A673 (cell line): ENCODE measurements at regions not wholly inside any gene's neighbourhood (a gene's known extent, or its start where the extent isn't known, plus 50 kb on each side); places are given as distances from the start of the nearest gene placed in this dataset.

Experiments
- BruUV-seq: library from RNA; stranded (reverse); fragments of 400-500 nt; replicated peaks from 2 replicates; lab custom pipeline; 2021; lab: Mats Ljungman, UMichigan
- CTCF ChIA-PET: fragments of 300-600 bp; sonication (Branson Sonifier 250); formaldehyde crosslinking; loops from one replicate; lab custom pipeline; 2022; ENCODE audit warnings: antibody characterized with exemption; lab: Charles Lee
- POLR2A ChIA-PET: fragments of 300-600 bp; sonication (Branson Sonifier 250); formaldehyde crosslinking; loops from one replicate; lab custom pipeline; 2022; ENCODE audit warnings: antibody characterized with exemption; ENCODE audit not compliant: low non-redundant PET; lab: Charles Lee
- DNase-seq: peaks from one replicate; pipeline ENCODE4 v3.0.0-alpha.2; 2015; ENCODE audit warnings: low spot score
- H3K27ac ChIP-seq: fragments of 200-600 bp; sonication (generic); 2 replicates; pipeline ENCODE4 v1.5.1; 2016; ENCODE audit warnings: mixed run types, low read depth, mild to moderate bottlenecking, mixed read lengths, antibody characterized with exemption, low read length; ENCODE audit not compliant: poor library complexity, severe bottlenecking
- H3K27me3 ChIP-seq: fragments of 200-600 bp; sonication (generic); replicated peaks from 2 replicates; pipeline ENCODE4 v1.6.1; 2017; ENCODE audit warnings: mixed run types, low read depth, mild to moderate bottlenecking, mixed read lengths, antibody characterized with exemption, low read length; ENCODE audit not compliant: insufficient read depth, poor library complexity
- H3K36me3 ChIP-seq: fragments of 200-600 bp; sonication (generic); 2 replicates; pipeline ENCODE4 v1.6.1; 2016; ENCODE audit warnings: mixed run types, mild to moderate bottlenecking, mixed read lengths, antibody characterized with exemption, low read length; ENCODE audit not compliant: insufficient read depth, poor library complexity, severe bottlenecking
- H3K4me1 ChIP-seq: fragments of 200-600 bp; sonication (generic); 2 replicates; pipeline ENCODE4 v1.6.1; 2017; ENCODE audit warnings: mixed run types, mild to moderate bottlenecking, mixed read lengths, antibody characterized with exemption, low read length; ENCODE audit not compliant: insufficient read depth, poor library complexity, severe bottlenecking
- H3K4me3 ChIP-seq: fragments of 200-600 bp; sonication (generic); 2 replicates; pipeline ENCODE4 v1.5.1; 2016; ENCODE audit warnings: low read depth, mixed run types, mild to moderate bottlenecking, mixed read lengths, low read length; ENCODE audit not compliant: poor library complexity, severe bottlenecking
- H3K9me3 ChIP-seq: fragments of 200-600 bp; sonication (generic); 2 replicates; pipeline ENCODE4 v1.6.1; 2016; ENCODE audit warnings: mixed run types, low read depth, mild to moderate bottlenecking, mixed read lengths, antibody characterized with exemption, low read length; ENCODE audit not compliant: poor library complexity, severe bottlenecking
- EZH2 ChIP-seq: fragments of 200-600 bp; sonication (generic); IDR thresholded peaks from 2 replicates; pipeline ENCODE4 v1.6.1; 2017; ENCODE audit warnings: borderline replicate concordance, low read depth, mild to moderate bottlenecking, mixed read lengths, antibody characterized with exemption, low read length; ENCODE audit not compliant: poor library complexity, severe bottlenecking
- intact Hi-C: fragments of 100-400 bp; cut with micrococcal nuclease; formaldehyde crosslinking; loops from one replicate; pipeline ENCODE4 v1.10.0; 2022; ENCODE audit not compliant: unreplicated experiment
- TF ChIP-seq, protein P1 (sequence below): fragments of 300-800, 200-600 bp; sonication (generic); conservative IDR thresholded peaks from 2 replicates; pipeline ENCODE4 v1.5.1; 2017; ENCODE audit warnings: low read depth, mild to moderate bottlenecking, antibody characterized with exemption, low read length, moderate library complexity, mixed read lengths

GRCh38 chr13:22212576-22212975 lies 541.7 kb downstream of the FGF9 start:
- BruUV-seq, result no TSS peak
- Histone ChIP-seq H3K36me3 (no peaks in the 10 kb centered on the region), H3K4me1 (no peaks in the 10 kb centered on the region), H3K4me3 (no peak overlapping the region), H3K27me3 (no peaks in the 10 kb centered on the region), H3K9me3 (no peaks in the 10 kb centered on the region), H3K27ac (no peak overlapping the region)
- no peak for DNase-seq
- ChIA-PET CTCF (no interaction called here), POLR2A (no interaction called here)
- TF ChIP-seq, protein P1, sequence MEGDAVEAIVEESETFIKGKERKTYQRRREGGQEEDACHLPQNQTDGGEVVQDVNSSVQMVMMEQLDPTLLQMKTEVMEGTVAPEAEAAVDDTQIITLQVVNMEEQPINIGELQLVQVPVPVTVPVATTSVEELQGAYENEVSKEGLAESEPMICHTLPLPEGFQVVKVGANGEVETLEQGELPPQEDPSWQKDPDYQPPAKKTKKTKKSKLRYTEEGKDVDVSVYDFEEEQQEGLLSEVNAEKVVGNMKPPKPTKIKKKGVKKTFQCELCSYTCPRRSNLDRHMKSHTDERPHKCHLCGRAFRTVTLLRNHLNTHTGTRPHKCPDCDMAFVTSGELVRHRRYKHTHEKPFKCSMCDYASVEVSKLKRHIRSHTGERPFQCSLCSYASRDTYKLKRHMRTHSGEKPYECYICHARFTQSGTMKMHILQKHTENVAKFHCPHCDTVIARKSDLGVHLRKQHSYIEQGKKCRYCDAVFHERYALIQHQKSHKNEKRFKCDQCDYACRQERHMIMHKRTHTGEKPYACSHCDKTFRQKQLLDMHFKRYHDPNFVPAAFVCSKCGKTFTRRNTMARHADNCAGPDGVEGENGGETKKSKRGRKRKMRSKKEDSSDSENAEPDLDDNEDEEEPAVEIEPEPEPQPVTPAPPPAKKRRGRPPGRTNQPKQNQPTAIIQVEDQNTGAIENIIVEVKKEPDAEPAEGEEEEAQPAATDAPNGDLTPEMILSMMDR, result no peak
- intact Hi-C loops, result no loop called here

GRCh38 chr13:22214184-22214583 lies 543.3 kb downstream of the FGF9 start:
- Histone ChIP-seq H3K36me3 (no peaks in the 10 kb centered on the region), H3K9me3 (no peaks in the 10 kb centered on the region), H3K4me3 (no peak overlapping the region), H3K4me1 (no peaks in the 10 kb centered on the region), H3K27me3 (no peaks in the 10 kb centered on the region), H3K27ac (no peak overlapping the region)
- no peak for DNase-seq
- intact Hi-C loops, result no loop called here
- CTCF ChIA-PET, result no interaction called here
- TF ChIP-seq, protein P1, result no peak
- TF ChIP-seq EZH2, result no peak
- POLR2A ChIA-PET, result no interaction called here
- BruUV-seq, result no TSS peak

GRCh38 chr13:22218797-22219196 lies 547.9 kb downstream of the FGF9 start:
- ChIA-PET CTCF (no interaction called here), POLR2A (no interaction called here)
- H3K4me1 ChIP-seq, result no peaks in the 10 kb centered on the region
- no peak overlapping the region for H3K27ac ChIP-seq
- no peaks in the 10 kb centered on the region for H3K36me3 ChIP-seq
- H3K9me3 ChIP-seq, result no peaks in the 10 kb centered on the region
- H3K27me3 ChIP-seq, result no peaks in the 10 kb centered on the region
- no TSS peak for BruUV-seq
- TF ChIP-seq, protein P1, result no peak
- TF ChIP-seq EZH2, result no peak
- H3K4me3 ChIP-seq, result no peak overlapping the region
- intact Hi-C loops, result no loop called here
- no peak for DNase-seq
